Neuronal stem cell (in vitro differentiated cells): ENCODE measurements at regions not wholly inside any gene's neighbourhood (a gene's known extent, or its start where the extent isn't known, plus 50 kb on each side); places are given as distances from the start of the nearest gene placed in this dataset.

Source experiments
- DNase-seq: peaks from one replicate; pipeline ENCODE4 v3.0.0-alpha.2; 2013; ENCODE audit warnings: low spot score
- H2AFZ ChIP-seq: one replicate; pipeline ENCODE4 v1.6.1; 2013; ENCODE audit warnings: mild to moderate bottlenecking, low read length, inconsistent platforms
- H2AK5ac ChIP-seq: 2 replicates; pipeline ENCODE4 v1.6.1; 2013; ENCODE audit warnings: low read depth, mild to moderate bottlenecking, inconsistent platforms, low read length, moderate library complexity, mixed read lengths
- H2BK120ac ChIP-seq: 2 replicates; pipeline ENCODE4 v1.6.1; 2013; ENCODE audit warnings: low read depth, mild to moderate bottlenecking, inconsistent platforms, low read length, moderate library complexity, mixed read lengths
- H2BK12ac ChIP-seq: one replicate; pipeline ENCODE4 v1.6.1; 2013; ENCODE audit warnings: low read length, inconsistent platforms
- H2BK15ac ChIP-seq: 2 replicates; pipeline ENCODE4 v1.6.1; 2013; ENCODE audit warnings: mild to moderate bottlenecking, low read length, inconsistent platforms, mixed read lengths
- H2BK5ac ChIP-seq: one replicate; pipeline ENCODE4 v1.6.1; 2013; ENCODE audit warnings: inconsistent platforms, mild to moderate bottlenecking, low read length, moderate library complexity
- H3K14ac ChIP-seq: one replicate; pipeline ENCODE4 v1.6.1; 2013; ENCODE audit warnings: low read length, inconsistent platforms
- H3K18ac ChIP-seq: 2 replicates; pipeline ENCODE4 v1.6.1; 2013; ENCODE audit warnings: low read length, inconsistent platforms
- H3K23ac ChIP-seq: 2 replicates; pipeline ENCODE4 v1.6.1; 2013; ENCODE audit warnings: low read depth, mild to moderate bottlenecking, mixed read lengths, low read length, inconsistent platforms; ENCODE audit not compliant: poor library complexity
- H3K27ac ChIP-seq: replicated peaks from 3 replicates; pipeline ENCODE4 v1.5.1; 2013; ENCODE audit warnings: low read length, inconsistent platforms
- H3K27me3 ChIP-seq, 3 experiments: 2 replicates each; pipeline ENCODE4 v1.6.1; 2013; ENCODE audit warnings: low read length in 3 of 3, mild to moderate bottlenecking in 2 of 3, inconsistent platforms in 1 of 3, low read depth in 1 of 3, mixed read lengths in 1 of 3, moderate library complexity in 1 of 3; ENCODE audit not compliant: control insufficient read depth in 3 of 3, insufficient read depth in 3 of 3
- H3K36me3 ChIP-seq, 2 donors: replicated peaks in 1 of 2; 2 replicates each; pipeline ENCODE4 v1.6.1; 2013; ENCODE audit warnings: low read length in 2 of 2; ENCODE audit not compliant: control insufficient read depth in 2 of 2, insufficient read depth in 2 of 2
- H3K4ac ChIP-seq: 2 replicates; pipeline ENCODE4 v1.6.1; 2013; ENCODE audit warnings: inconsistent platforms, mild to moderate bottlenecking, low read length, moderate library complexity
- H3K4me1 ChIP-seq, 2 donors: 1 replicate in 1 of 2; 2 replicates in 1 of 2; pipeline ENCODE4 v1.6.1; 2013; ENCODE audit warnings: low read length in 2 of 2, low read depth in 1 of 2; ENCODE audit not compliant: control insufficient read depth in 2 of 2, insufficient read depth in 1 of 2
- H3K4me2 ChIP-seq: one replicate; pipeline ENCODE4 v1.6.1; 2013; ENCODE audit warnings: mild to moderate bottlenecking, low read length, inconsistent platforms; ENCODE audit not compliant: insufficient read depth, poor library complexity, severe bottlenecking
- H3K4me3 ChIP-seq, 2 donors: 2 replicates each; pipeline ENCODE4 v1.5.1; 2013; ENCODE audit warnings: low read length in 2 of 2, mild to moderate bottlenecking in 2 of 2, inconsistent platforms in 1 of 2, moderate library complexity in 1 of 2
- H3K79me1 ChIP-seq: one replicate; pipeline ENCODE4 v1.6.1; 2013; ENCODE audit warnings: low read depth, mild to moderate bottlenecking, inconsistent platforms, low read length, moderate library complexity
- H3K9ac ChIP-seq: one replicate; pipeline ENCODE4 v1.6.1; 2013; ENCODE audit warnings: mild to moderate bottlenecking, low read depth, low read length, inconsistent platforms; ENCODE audit not compliant: poor library complexity
- H3K9me3 ChIP-seq, 2 donors: replicated peaks in 1 of 2; 2 replicates each; pipeline versions ENCODE3 to v1.6.1; 2013; ENCODE audit warnings: low read length in 2 of 2, mild to moderate bottlenecking in 2 of 2, inconsistent platforms in 1 of 2, low read depth in 1 of 2, mixed read lengths in 1 of 2, moderate library complexity in 1 of 2; ENCODE audit not compliant: control insufficient read depth in 2 of 2, insufficient read depth in 1 of 2
- H4K8ac ChIP-seq: one replicate; pipeline ENCODE4 v1.6.1; 2013; ENCODE audit warnings: low read depth, mild to moderate bottlenecking, inconsistent platforms, low read length, moderate library complexity
- H4K91ac ChIP-seq: one replicate; pipeline ENCODE4 v1.6.1; 2013; ENCODE audit warnings: low read length, low read depth, mild to moderate bottlenecking, inconsistent platforms; ENCODE audit not compliant: poor library complexity
- WGBS, 2 donors: extraction: QIAGEN DNeasy Blood & Tissue Kit; methylation state at CpG; one replicate each; pipeline ENCODE4 v1.1.7; 2013; ENCODE audit warnings: missing lambda C conversion rate in 2 of 2, mixed read lengths in 1 of 2; ENCODE audit not compliant: insufficient read length in 2 of 2, insufficient replicate concordance in 1 of 2; ENCODE audit errors: extremely low coverage in 2 of 2; 5-methylcytosine and 5-hydroxymethylcytosine counted together

DNA sequence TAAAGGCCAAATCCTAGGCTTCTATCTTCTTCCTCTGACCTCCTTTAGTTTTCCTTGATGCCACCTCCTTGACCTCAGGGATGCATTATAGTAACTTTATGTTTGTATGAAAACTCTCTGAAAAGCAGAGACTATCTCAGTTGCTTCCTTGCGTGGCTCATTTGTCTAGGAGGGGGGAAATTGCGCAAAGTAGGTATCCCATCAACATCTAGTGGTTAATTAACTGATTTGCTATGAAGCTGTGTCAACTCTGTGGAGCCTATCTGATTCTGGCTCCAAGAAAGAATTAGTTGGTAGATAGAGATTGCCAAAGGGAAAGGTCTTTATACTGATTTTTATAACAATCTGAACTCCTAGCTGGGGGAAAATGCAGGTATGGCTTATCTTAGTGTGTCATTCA is 82.1 kb upstream of the FRY start:
- H3K9ac ChIP-seq = no peak overlapping the region
- no peak overlapping the region for H3K18ac ChIP-seq
- no peak for DNase-seq
- H2AK5ac ChIP-seq = no peak overlapping the region
- H3K4me3 ChIP-seq = no peak overlapping the region
- no peak overlapping the region for H2BK15ac ChIP-seq
- no peak overlapping the region for H3K4me2 ChIP-seq
- H3K4me1 ChIP-seq = peaks cover 0 to 6% of the 10 kb centered on the region in 2 donors
- H3K9me3 ChIP-seq = no peaks in the 10 kb centered on the region
- WGBS, 2 donors = no CpG with 5 or more reads among the region's 2 CpGs
- no peaks in the 10 kb centered on the region for H3K79me1 ChIP-seq
- no peak overlapping the region for H2BK12ac ChIP-seq
- no peaks in the 10 kb centered on the region for H3K36me3 ChIP-seq
- H3K14ac ChIP-seq = no peak overlapping the region
- no peak overlapping the region for H3K4ac ChIP-seq
- H3K23ac ChIP-seq = no peak overlapping the region
- no peak overlapping the region for H2AFZ ChIP-seq
- no peak overlapping the region for H2BK5ac ChIP-seq
- peaks cover 0 to 2% (median 0%) of the 10 kb centered on the region in 3 experiments for H3K27me3 ChIP-seq
- H4K91ac ChIP-seq = no peak overlapping the region
- H4K8ac ChIP-seq = no peak overlapping the region
- H2BK120ac ChIP-seq = no peak overlapping the region
- no peak overlapping the region for H3K27ac ChIP-seq

DNA sequence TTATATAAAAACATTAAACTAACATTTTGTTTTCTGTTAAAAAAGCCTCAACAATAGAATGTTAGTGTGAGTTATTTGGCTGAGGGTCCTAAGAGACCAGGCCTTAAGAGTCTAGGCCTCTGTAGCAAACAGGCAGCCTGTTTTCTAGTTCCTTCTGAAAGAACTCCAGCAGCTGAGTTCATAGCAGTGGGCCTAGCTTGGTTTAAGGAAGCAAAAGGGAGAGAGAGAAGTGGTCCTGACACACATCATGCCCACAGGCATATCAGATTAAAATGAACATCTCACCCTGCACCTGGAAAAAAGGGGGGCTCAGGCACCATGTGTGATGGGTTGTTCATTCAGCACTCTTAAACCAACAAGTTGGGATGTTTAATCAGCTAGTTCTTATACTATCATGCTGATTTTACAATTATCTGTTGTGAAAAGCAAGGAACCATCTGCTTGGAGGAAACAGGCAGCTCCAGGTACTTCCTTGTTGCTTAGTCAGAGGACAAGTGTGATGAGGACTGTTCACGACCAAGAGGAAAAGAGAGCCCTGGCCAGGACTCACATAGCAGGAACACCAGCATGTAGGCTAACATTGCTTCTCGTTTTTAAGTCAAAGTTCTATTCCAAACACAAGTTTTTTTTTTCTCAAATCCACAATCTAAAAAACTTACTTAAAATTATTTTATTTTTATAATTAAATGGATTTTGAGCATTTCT is 81.3 kb upstream of the FRY start:
- Histone ChIP-seq H3K23ac (no peak overlapping the region), H3K36me3 (no peaks in the 10 kb centered on the region), H3K14ac (no peak overlapping the region), H2BK5ac (no peak overlapping the region), H3K79me1 (no peaks in the 10 kb centered on the region), H3K4me1 (peaks cover 0 to 6% of the 10 kb centered on the region in 2 donors), H3K4me2 (no peak overlapping the region), H3K9me3 (no peaks in the 10 kb centered on the region), H2AFZ (no peak overlapping the region), H4K8ac (no peak overlapping the region), H2AK5ac (no peak overlapping the region), H3K27me3 (peaks cover 0 to 2% (median 0%) of the 10 kb centered on the region in 3 experiments), H2BK120ac (no peak overlapping the region), H2BK12ac (no peak overlapping the region), H3K4me3 (no peak overlapping the region), H2BK15ac (no peak overlapping the region), H4K91ac (no peak overlapping the region), H3K4ac (no peak overlapping the region), H3K9ac (no peak overlapping the region), H3K18ac (no peak overlapping the region), H3K27ac (no peak overlapping the region)
- DNase-seq = no peak
- WGBS, 2 donors = no CpG with 5 or more reads among the region's 2 CpGs

DNA sequence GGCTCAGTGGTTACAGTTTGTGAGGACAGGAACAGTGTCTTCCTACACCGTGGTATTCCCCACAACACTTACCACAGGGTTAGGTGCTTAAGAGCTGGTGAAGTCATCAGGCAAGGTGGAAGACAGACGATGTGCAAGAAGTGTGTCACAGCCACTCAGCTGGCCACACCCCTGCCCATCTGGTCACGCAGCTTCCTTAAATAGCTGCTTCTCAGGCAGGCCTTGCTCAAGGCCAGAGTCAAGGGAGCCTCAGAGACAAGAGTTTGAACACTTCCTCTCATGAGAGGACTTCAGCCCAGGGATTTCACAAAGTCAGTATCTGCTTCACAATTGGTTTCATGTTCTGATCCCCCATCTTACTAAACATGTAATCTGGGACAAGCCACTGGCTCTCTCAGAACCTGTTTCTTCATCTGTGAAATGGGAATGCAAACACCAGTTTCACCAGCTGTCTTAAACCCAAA is 80.3 kb upstream of the FRY start:
- no peaks in the 10 kb centered on the region for H3K9me3 ChIP-seq
- no peak overlapping the region for H2AFZ ChIP-seq
- H3K79me1 ChIP-seq = no peaks in the 10 kb centered on the region
- H2BK15ac ChIP-seq = no peak overlapping the region
- H2AK5ac ChIP-seq = no peak overlapping the region
- no peak overlapping the region for H3K23ac ChIP-seq
- no peak overlapping the region for H3K18ac ChIP-seq
- no CpG with 5 or more reads among the region's 3 CpGs for WGBS, 2 donors
- peaks cover 0 to 6% of the 10 kb centered on the region in 2 donors for H3K4me1 ChIP-seq
- H3K4me3 ChIP-seq = no peak overlapping the region
- no peak overlapping the region for H3K4me2 ChIP-seq
- no peak overlapping the region for H3K4ac ChIP-seq
- no peaks in the 10 kb centered on the region for H3K36me3 ChIP-seq
- no peak overlapping the region for H2BK12ac ChIP-seq
- H3K27me3 ChIP-seq = peaks cover 0 to 2% (median 0%) of the 10 kb centered on the region in 3 experiments
- no peak overlapping the region for H2BK5ac ChIP-seq
- DNase-seq = no peak
- H3K27ac ChIP-seq = no peak overlapping the region
- no peak overlapping the region for H3K14ac ChIP-seq
- H2BK120ac ChIP-seq = no peak overlapping the region
- H4K8ac ChIP-seq = no peak overlapping the region
- no peak overlapping the region for H4K91ac ChIP-seq
- no peak overlapping the region for H3K9ac ChIP-seq

DNA sequence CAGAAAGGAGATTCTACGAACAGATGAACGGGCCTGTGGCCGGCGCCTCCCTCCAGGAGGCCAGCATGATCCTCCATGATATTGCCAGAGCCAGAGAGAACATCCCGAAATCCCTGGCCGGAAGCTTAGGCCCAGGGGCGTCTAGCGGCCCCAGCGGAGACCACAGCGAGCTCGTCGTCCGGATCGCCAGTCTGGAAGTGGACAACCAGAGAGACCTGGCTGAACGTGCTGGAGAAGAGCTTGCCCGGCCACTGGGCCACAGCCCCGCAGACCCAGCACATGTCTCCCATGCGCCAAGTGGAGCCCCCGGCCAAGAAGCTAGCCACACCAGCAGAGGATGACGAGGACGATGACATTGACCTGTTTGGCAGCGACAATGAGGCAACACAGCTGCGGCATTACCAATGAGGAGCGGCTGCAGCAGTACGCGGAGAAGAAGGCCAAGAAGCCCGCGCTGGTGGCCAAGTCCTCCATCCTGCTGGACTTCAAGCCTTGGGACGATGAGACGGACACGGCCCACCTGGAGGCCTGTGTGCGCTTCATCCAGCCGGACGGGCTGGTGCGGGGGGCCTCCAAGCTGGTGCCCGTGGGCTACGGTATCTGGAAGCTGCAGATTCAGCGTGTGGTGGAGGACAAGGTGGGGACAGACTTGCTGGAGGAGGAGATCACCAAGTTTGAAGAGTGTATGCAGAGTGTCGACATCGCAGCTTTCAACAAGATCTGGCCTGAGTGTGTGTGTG is 78.8 kb upstream of the FRY start:
- peak overlapping the region; percentile 66 for H3K18ac ChIP-seq
- peaks cover 0 to 2% of the 10 kb centered on the region in 2 donors for H3K9me3 ChIP-seq
- H3K79me1 ChIP-seq = no peaks in the 10 kb centered on the region
- no peak overlapping the region for H3K9ac ChIP-seq
- peak overlapping the region; percentile 3 for H2BK15ac ChIP-seq
- no peak for DNase-seq
- H3K27me3 ChIP-seq = peaks cover 0 to 2% (median 0%) of the 10 kb centered on the region in 3 experiments
- no peak overlapping the region for H3K27ac ChIP-seq
- H3K4ac ChIP-seq = no peak overlapping the region
- H2AFZ ChIP-seq = no peak overlapping the region
- H3K4me2 ChIP-seq = no peak overlapping the region
- no peak overlapping the region for H4K91ac ChIP-seq
- H2AK5ac ChIP-seq = peak overlapping the region; percentile 94
- H3K4me3 ChIP-seq = no peak overlapping the region
- no peak overlapping the region for H2BK120ac ChIP-seq
- H3K14ac ChIP-seq = peak overlapping the region; percentile 63
- no peaks in the 10 kb centered on the region for H3K36me3 ChIP-seq
- H2BK5ac ChIP-seq = no peak overlapping the region
- WGBS, 2 donors = no CpG with 5 or more reads among the region's 40 CpGs
- peak overlapping the region; percentile 77 for H3K23ac ChIP-seq
- H3K4me1 ChIP-seq = no peaks in the 10 kb centered on the region
- no peak overlapping the region for H4K8ac ChIP-seq
- peak overlapping the region; percentile 49 for H2BK12ac ChIP-seq
